K562 (cell line): ENCODE measurements at regions not wholly inside any gene's neighbourhood (a gene's known extent, or its start where the extent isn't known, plus 50 kb on each side); places are given as distances from the start of the nearest gene placed in this dataset.
"Not testable (repeated sequence)": the region's sequence is repeated elsewhere in the genome, so short reads cannot be mapped to it uniquely, and the experiment has no call there.

Experiments
- ATAC-seq: fragments of 200-7000 bp; cut with Tn5 transposase; 3 replicates; pipeline ENCODE4 v1.9.1; 2020; ENCODE audit warnings: moderate library complexity
- BruUV-seq: library from RNA; stranded (reverse); fragments of 400-500 nt; replicated peaks from 2 replicates; lab custom pipeline; 2021; lab: Mats Ljungman, UMichigan
- CTCF ChIA-PET: fragments of 300-600 bp; formaldehyde crosslinking; extraction: SDS; loops from one replicate; lab custom pipeline; 2021; ENCODE audit warnings: low intra/inter-chr PET ratio; lab: Yijun Ruan, JAX
- POLR2A ChIA-PET: fragments of 300-600, 350-650 bp; sonication (Branson Sonifier 250); formaldehyde crosslinking; extraction: SDS; loops from one replicate; lab custom pipeline; 2021; ENCODE audit warnings: antibody characterized with exemption, inconsistent platforms; lab: Yijun Ruan, JAX
- DNase-seq, 4 experiments: peaks; one replicate each; pipeline versions ENCODE4 v3.0.0 to v3.0.0-alpha.2; 2011 to 2018; ENCODE audit warnings: low spot score in 3 of 4, mixed read lengths in 3 of 4; ENCODE audit errors: extremely low read depth in 1 of 4
- FAIRE-seq: peaks from 2 replicates; lab custom pipeline; 2011; peaks lifted over from hg19 to GRCh38; lab: Jason Lieb, UNC
- H2AFZ ChIP-seq: 2 replicates; pipeline ENCODE4 v1.6.0; 2011; ENCODE audit warnings: low read depth, low read length, control low read depth, inconsistent platforms
- H3K27ac ChIP-seq: fragments of 200-600 bp; 3 replicates; pipeline ENCODE4 v1.8.0; 2011; ENCODE audit warnings: low read depth, mild to moderate bottlenecking, control low read depth, inconsistent platforms, low read length, moderate library complexity, mixed read lengths; ENCODE audit errors: extremely low read depth
- H3K27me3 ChIP-seq, 2 experiments: fragments of 300-600 bp in 1 of 2; 2 replicates in 1 of 2; 3 replicates in 1 of 2; pipeline versions ENCODE4 v1.6.0 to v1.8.0; 2011; ENCODE audit warnings: inconsistent platforms in 2 of 2, low read length in 2 of 2, mild to moderate bottlenecking in 1 of 2, mixed read lengths in 1 of 2, moderate library complexity in 1 of 2; ENCODE audit not compliant: control insufficient read depth in 2 of 2, insufficient read depth in 2 of 2
- H3K36me3 ChIP-seq: fragments of 300-600 bp; 3 replicates; pipeline ENCODE4 v1.8.0; 2011; ENCODE audit warnings: mild to moderate bottlenecking, low read length, inconsistent platforms; ENCODE audit not compliant: control insufficient read depth, insufficient read depth
- H3K4me1 ChIP-seq, 2 experiments: fragments of 200-600 bp in 1 of 2; replicated peaks in 1 of 2; 2 replicates in 1 of 2; 3 replicates in 1 of 2; pipeline versions ENCODE4 v1.5.1 to v1.8.0; 2011; ENCODE audit warnings: inconsistent platforms in 2 of 2, low read length in 2 of 2, mild to moderate bottlenecking in 1 of 2, mixed read lengths in 1 of 2, moderate library complexity in 1 of 2; ENCODE audit not compliant: control insufficient read depth in 2 of 2, insufficient read depth in 2 of 2
- H3K4me2 ChIP-seq: 2 replicates; pipeline ENCODE4 v1.6.1; 2011; ENCODE audit warnings: low read length, control low read depth, inconsistent platforms, mixed read lengths; ENCODE audit not compliant: insufficient read depth
- H3K4me3 ChIP-seq: fragments of 200-600 bp; sonication (generic), shearing (Covaris generic); 2 replicates; pipeline ENCODE4 v1.5.1; 2016; ENCODE audit warnings: control low read depth, inconsistent platforms
- H3K79me2 ChIP-seq: fragments of 200-600 bp; 3 replicates; pipeline ENCODE4 v1.8.0; 2011; ENCODE audit warnings: low read length, inconsistent platforms; ENCODE audit not compliant: control insufficient read depth, insufficient read depth
- H3K9ac ChIP-seq, 2 experiments: 2 replicates each; pipeline versions ENCODE4 v1.6.0 to v1.6.1; 2011; ENCODE audit warnings: low read depth in 2 of 2, low read length in 2 of 2, control low read depth in 1 of 2, inconsistent platforms in 1 of 2, mild to moderate bottlenecking in 1 of 2, mixed read lengths in 1 of 2; ENCODE audit not compliant: insufficient read depth in 1 of 2
- H3K9me1 ChIP-seq: one replicate; pipeline ENCODE4 v1.6.0; 2011; ENCODE audit warnings: inconsistent platforms, mild to moderate bottlenecking, low read length, moderate library complexity; ENCODE audit not compliant: control insufficient read depth, insufficient read depth
- H3K9me3 ChIP-seq: replicated peaks from 2 replicates; pipeline ENCODE4 v1.5.1; 2011; ENCODE audit warnings: low read depth, low read length, inconsistent platforms; ENCODE audit not compliant: control insufficient read depth, insufficient read depth
- H4K20me1 ChIP-seq: replicated peaks from 2 replicates; pipeline ENCODE4 v1.6.1; 2011; ENCODE audit warnings: low read length, inconsistent platforms, mixed read lengths; ENCODE audit not compliant: control insufficient read depth, insufficient read depth
- CSDE1 ChIP-seq, 2 experiments: fragments of 450-650 bp; IDR thresholded peaks; 2 replicates each; pipeline ENCODE4 v1.6.1; 2016; ENCODE audit warnings: mild to moderate bottlenecking in 1 of 2
- DLX4 ChIP-seq: fragments of 250-450 bp; sonication (Bioruptor Pico); IDR thresholded peaks from 2 replicates; pipeline ENCODE4 v1.6.1; 2021; ENCODE audit warnings: mild to moderate bottlenecking
- GATAD2A ChIP-seq: fragments of 450-650 bp; IDR thresholded peaks from 2 replicates; pipeline ENCODE4 v1.6.1; 2017
- MTA1 ChIP-seq: fragments of 450-650 bp; IDR thresholded peaks from 2 replicates; pipeline ENCODE4 v1.6.1; 2017; ENCODE audit warnings: borderline replicate concordance
- MYC ChIP-seq, 2 experiments: fragments of 250-450 bp in 1 of 2; sonication (Bioruptor Pico) in 1 of 2; IDR thresholded peaks; 2 replicates each; pipeline versions ENCODE4 v1.5.1 to v1.6.1; 2012 to 2021; ENCODE audit warnings: low read depth in 2 of 2, borderline replicate concordance in 1 of 2, improper control_type of control experiment in 1 of 2, low read length in 1 of 2, mild to moderate bottlenecking in 1 of 2, moderate library complexity in 1 of 2
- POLR2AphosphoS5 ChIP-seq: IDR thresholded peaks from 2 replicates; pipeline ENCODE4 v1.6.1; 2011; ENCODE audit warnings: mild to moderate bottlenecking, low read depth, low read length, moderate library complexity; ENCODE audit not compliant: control insufficient read depth, insufficient read depth
- POLR2G ChIP-seq: fragments of 200-400 bp; formaldehyde crosslinking; IDR thresholded peaks from 2 replicates; pipeline ENCODE4 v1.6.1; 2017; ENCODE audit warnings: low read depth, mild to moderate bottlenecking, antibody characterized with exemption, low read length, moderate library complexity
- RNF2 ChIP-seq: sonication (generic); IDR thresholded peaks from 2 replicates; pipeline ENCODE4 v1.6.1; 2016
- SIX5 ChIP-seq, 2 experiments: IDR thresholded peaks; 2 replicates each; pipeline ENCODE4 v1.6.1; 2011; ENCODE audit warnings: low read length in 2 of 2, borderline replicate concordance in 1 of 2, low read depth in 1 of 2, mild to moderate bottlenecking in 1 of 2, moderate library complexity in 1 of 2; ENCODE audit not compliant: insufficient read depth in 1 of 2
- SMARCA4 ChIP-seq: fragments of 450-650 bp; IDR thresholded peaks from 2 replicates; pipeline ENCODE4 v1.6.1; 2016
- SRSF1 ChIP-seq: fragments of 200-400 bp; formaldehyde crosslinking; IDR thresholded peaks from 2 replicates; pipeline ENCODE4 v1.6.1; 2017; ENCODE audit warnings: mild to moderate bottlenecking, low read depth, low read length, moderate library complexity
- TBP ChIP-seq: optimal IDR thresholded peaks from 2 replicates; pipeline ENCODE3; 2011; ENCODE audit warnings: low read depth, low read length, improper control_type of control experiment
- TGIF2 ChIP-seq: sonication (generic); formaldehyde crosslinking; IDR thresholded peaks from 2 replicates; pipeline ENCODE4 v1.8.1; 2022; ENCODE audit warnings: mild to moderate bottlenecking, missing genetic modification reagents, moderate library complexity
- ZNF274 ChIP-seq: IDR thresholded peaks from 2 replicates; pipeline ENCODE4 v1.6.1; 2011; ENCODE audit warnings: low read depth, mild to moderate bottlenecking, low read length, moderate library complexity, borderline replicate concordance
- ZNF444 ChIP-seq: fragments of 250-450 bp; sonication (Bioruptor Pico); IDR thresholded peaks from 2 replicates; pipeline ENCODE4 v1.4.0; 2020; ENCODE audit warnings: mild to moderate bottlenecking, moderate library complexity
- WGBS: fragments of 100-300 bp; shearing (Covaris generic); methylation state at CpG from one replicate; pipeline ENCODE4 v1.1.6; 2016; ENCODE audit warnings: low coverage, mixed read lengths; ENCODE audit not compliant: insufficient coverage; ENCODE audit errors: missing lambda C conversion rate; 5-methylcytosine and 5-hydroxymethylcytosine counted together
- in situ Hi-C: fragments of 300-500 bp; cut with MboI; formaldehyde crosslinking; loops from 4 replicates; pipeline ENCODE4 v1.15.0; 2018; ENCODE audit warnings: inconsistent platforms, mixed read lengths
- intact Hi-C: fragments of 100-400 bp; cut with micrococcal nuclease; formaldehyde crosslinking; loops from 2 replicates; pipeline ENCODE4 v1.14.2; 2022
- TF ChIP-seq, protein P1 (sequence below): sonication (generic); formaldehyde crosslinking; IDR thresholded peaks from 2 replicates; pipeline ENCODE4 v1.8.0; 2022; ENCODE audit warnings: missing genetic modification reagents, mild to moderate bottlenecking, borderline replicate concordance

DNA sequence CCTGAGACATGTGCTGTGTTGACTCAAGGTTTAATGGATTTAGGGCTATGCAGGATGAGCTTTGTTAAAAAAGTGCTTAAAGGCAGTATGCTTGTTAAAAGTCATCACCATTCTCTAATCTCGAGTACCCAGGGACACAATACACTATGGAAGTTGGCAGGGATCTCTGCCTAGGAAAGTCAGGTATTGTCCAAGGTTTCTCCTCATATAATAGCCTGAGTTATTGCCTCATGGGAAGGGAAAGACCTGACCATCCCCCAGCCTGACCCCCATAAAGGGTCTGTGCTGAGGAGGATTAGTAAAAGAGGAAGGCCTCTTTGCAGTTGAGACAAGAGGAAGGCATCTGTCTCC lies 109.7 kb downstream of the ZNF486 start:
- H4K20me1 ChIP-seq, H3K9ac ChIP-seq, H3K27ac ChIP-seq, H3K79me2 ChIP-seq, H3K4me1 ChIP-seq, H2AFZ ChIP-seq, H3K9me3 ChIP-seq, H3K36me3 ChIP-seq, H3K4me3 ChIP-seq, POLR2A ChIA-PET, in situ Hi-C loops, CTCF ChIA-PET, BruUV-seq, ATAC-seq, intact Hi-C loops, H3K4me2 ChIP-seq, H3K27me3 ChIP-seq, DNase-seq, H3K9me1 ChIP-seq, FAIRE-seq: not testable (repeated sequence)
- 0% methylated on average over 1 of the region's 1 CpG for WGBS

GRCh38 chr19:20276011-20276731 lies 109.2 kb downstream of the ZNF486 start:
- no peaks in the 10 kb centered on the region for H3K79me2 ChIP-seq
- no peak overlapping the region for H2AFZ ChIP-seq
- intact Hi-C loops, result no loop called here
- no peaks in the 10 kb centered on the region for H4K20me1 ChIP-seq
- no peak overlapping the region for H3K4me3 ChIP-seq
- in situ Hi-C loops, result no loop called here
- no peaks in the 10 kb centered on the region for H3K4me1 ChIP-seq
- no peak overlapping the region for H3K4me2 ChIP-seq
- ChIA-PET POLR2A (interaction anchor here (0.6 kb wide), 1 partner anchor 1727 kb away, joined by 4 read pairs; no protein-coding TSS in a partner anchor), CTCF (no interaction called here)
- no peaks in the 10 kb centered on the region for H3K36me3 ChIP-seq
- H3K27me3 ChIP-seq, result no peaks in the 10 kb centered on the region
- ATAC-seq (no peak), DNase-seq (no peak), FAIRE-seq (no peak)
- 0% methylated on average over 9 of the region's 9 CpGs for WGBS
- H3K9me3 ChIP-seq, result no peaks in the 10 kb centered on the region
- no peak overlapping the region for H3K27ac ChIP-seq
- BruUV-seq, result no TSS peak
- H3K9me1 ChIP-seq, result no peaks in the 10 kb centered on the region
- no peak overlapping the region for H3K9ac ChIP-seq
- TF ChIP-seq MYC (IDR thresholded peaks at IDR 0.05; ENCODE audit: low read depth, low read length) (no peak), MYC (CRISPR knock-in tag; IDR thresholded peaks at IDR 0.05; ENCODE audit: borderline replicate concordance, low read depth) (no peak), CSDE1 (IDR thresholded peaks at IDR 0.05) (no peak), DLX4 (CRISPR knock-in tag) (no peak), SMARCA4 (no peak), TBP (no peak), TGIF2 (CRISPR knock-in tag) (no peak), RNF2 (no peak), ZNF274 (no peak), POLR2G (no peak), MTA1 (no peak), SRSF1 (no peak), GATAD2A (no peak), ZNF444 (CRISPR knock-in tag) (no peak), POLR2AphosphoS5 (no peak), SIX5 (IDR thresholded peaks at IDR 0.05; ENCODE audit: borderline replicate concordance in 1 of 2, insufficient read depth in 1 of 2, low read depth in 1 of 2, low read length in 2 of 2) (no peak)
- TF ChIP-seq, protein P1, sequence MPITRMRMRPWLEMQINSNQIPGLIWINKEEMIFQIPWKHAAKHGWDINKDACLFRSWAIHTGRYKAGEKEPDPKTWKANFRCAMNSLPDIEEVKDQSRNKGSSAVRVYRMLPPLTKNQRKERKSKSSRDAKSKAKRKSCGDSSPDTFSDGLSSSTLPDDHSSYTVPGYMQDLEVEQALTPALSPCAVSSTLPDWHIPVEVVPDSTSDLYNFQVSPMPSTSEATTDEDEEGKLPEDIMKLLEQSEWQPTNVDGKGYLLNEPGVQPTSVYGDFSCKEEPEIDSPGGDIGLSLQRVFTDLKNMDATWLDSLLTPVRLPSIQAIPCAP (CRISPR knock-in tag), result no peak
